Left colon (tissue), 2 donors: ENCODE measurements at regions not wholly inside any gene's neighbourhood (a gene's known extent, or its start where the extent isn't known, plus 50 kb on each side); places are given as distances from the start of the nearest gene placed in this dataset.

ENCODE experiments used
- ATAC-seq: fragments of 200-7000 bp; cut with Tn5 transposase; one replicate; pipeline ENCODE4 v1.9.1; 2020; ENCODE audit warnings: mild to moderate bottlenecking, moderate library complexity
- DNase-seq, 2 donors: peaks; one replicate each; pipeline ENCODE4 v3.0.0-alpha.2; 2020
- intact Hi-C, 2 donors: fragments of 100-400 bp; cut with DNase I in 1 of 2; cut with micrococcal nuclease in 1 of 2; formaldehyde crosslinking; loops; one replicate each; pipeline versions ENCODE4 v1.11.2 to v1.14.0; 2022; cut with DNase I, micrococcal nuclease
- donor health status: DM: no; HTN: no; CAD: no.
- donor health status: DM: yes; HTN: yes; CAD: no.

DNA sequence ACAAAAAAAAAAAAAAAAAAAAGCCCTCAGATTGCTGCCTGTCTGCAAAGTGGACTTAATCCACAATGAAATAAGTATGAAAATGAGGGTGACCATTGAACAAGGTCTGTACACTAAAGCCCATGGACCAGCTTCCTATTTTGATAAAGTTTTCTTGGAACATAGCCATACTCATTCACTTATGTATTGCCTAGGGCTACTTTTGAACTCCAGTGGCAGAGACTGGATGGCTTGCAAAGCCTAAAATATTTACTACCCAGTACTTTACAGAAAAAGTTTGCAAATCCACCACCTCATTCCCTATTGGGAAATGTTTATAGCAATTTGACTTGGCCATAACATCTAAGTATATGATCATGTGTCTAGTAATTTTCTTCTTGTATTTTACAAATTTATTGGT lies 481.7 kb downstream of the NAF1 start:
- DNase-seq: no peak
- ATAC-seq: no peak
- intact Hi-C loops: no loop called here

DNA sequence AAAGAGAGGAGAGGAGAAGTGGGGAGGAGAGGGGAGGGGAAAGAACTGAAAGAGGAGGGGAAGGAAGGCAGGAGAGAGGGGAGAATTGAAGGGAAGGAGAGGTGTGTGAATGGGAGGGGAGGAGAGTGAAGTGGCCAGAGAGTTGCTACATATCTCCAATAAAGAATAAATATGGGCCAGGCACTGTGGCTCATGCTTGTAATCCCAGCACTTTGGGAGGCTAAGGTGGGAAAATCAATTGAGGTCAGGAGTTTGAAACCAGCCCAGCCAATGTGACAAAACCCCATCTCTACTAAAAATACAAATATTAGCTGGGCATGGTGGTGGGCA lies 482.4 kb downstream of the NAF1 start:
- DNase-seq (no peak), ATAC-seq (peak; percentile 56)
- intact Hi-C loops: no loop called here

DNA sequence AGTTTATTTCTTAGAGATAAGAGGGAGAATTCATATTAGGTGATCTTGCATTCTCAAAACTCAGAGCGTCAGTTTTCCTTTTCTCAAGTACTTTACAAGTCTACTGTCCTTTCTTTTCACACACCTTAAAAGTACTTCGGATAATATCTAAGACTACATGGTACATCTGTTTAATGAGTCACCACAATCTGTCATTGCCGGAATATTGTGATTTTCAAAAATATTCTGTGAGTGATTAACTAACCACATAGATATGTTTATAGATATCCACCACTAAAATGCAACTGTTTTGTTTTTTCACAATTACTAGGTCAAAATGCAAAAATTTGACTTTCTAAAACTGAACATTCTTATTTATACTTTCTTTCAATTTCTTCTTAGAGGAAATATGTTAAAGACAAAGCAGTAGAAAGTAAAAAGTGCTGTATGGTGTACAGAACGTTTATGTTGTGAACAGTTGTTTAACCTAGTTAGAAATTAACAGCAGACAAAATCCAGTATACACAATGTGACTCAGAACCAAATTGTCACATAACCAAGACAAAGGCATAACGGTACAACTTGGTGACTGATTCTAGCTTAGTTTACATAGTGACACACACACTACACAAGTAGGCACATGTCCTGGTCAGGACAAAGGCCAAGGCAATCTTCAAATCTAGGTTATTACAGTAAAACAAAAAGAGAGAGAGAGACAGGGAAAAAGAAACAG lies 482.9 kb downstream of the NAF1 start:
- DNase-seq (peak in 1 of 2 donors; percentile 30), ATAC-seq (peak; percentile 99)
- intact Hi-C loops: no loop called here

DNA sequence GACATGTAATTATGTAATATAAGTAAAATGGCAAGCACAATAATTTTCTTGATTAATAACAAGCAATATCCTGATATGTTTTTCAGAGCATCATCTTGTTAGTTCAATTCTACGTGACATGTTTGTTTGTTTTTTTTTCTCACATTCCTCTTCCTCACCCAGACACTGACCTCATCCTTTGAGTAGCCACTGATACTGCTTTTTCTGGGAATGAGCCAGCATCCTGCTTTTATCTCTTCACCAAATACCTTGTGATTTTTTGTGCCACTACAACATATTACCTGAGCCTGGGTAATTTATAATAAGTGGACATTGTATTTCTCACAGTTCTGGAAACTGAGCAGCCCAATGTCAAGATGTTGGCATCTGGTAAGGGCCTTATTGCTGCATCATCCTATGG lies 484.0 kb downstream of the NAF1 start:
- DNase-seq (no peak), ATAC-seq (no peak)
- intact Hi-C loops: no loop called here

DNA sequence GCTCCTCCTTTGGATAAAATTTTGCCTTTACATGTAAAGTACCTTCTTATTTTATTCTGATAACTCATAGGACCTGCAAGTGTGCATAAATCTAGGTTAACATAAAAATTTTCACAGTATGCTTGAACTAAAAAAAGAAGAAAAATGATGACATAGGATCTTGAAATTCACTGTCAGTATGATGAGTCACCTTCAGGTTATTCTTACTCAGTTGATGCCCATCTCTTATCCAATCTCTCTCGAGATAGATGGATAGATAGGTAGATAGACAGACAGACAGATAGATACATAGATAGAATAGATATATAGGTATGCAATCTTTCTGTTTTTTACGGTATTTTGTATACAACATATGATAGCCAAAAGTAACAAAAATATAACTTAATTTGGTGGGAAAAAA lies 485.5 kb downstream of the NAF1 start:
- ATAC-seq (no peak), DNase-seq (no peak)
- intact Hi-C loops: no loop called here

DNA sequence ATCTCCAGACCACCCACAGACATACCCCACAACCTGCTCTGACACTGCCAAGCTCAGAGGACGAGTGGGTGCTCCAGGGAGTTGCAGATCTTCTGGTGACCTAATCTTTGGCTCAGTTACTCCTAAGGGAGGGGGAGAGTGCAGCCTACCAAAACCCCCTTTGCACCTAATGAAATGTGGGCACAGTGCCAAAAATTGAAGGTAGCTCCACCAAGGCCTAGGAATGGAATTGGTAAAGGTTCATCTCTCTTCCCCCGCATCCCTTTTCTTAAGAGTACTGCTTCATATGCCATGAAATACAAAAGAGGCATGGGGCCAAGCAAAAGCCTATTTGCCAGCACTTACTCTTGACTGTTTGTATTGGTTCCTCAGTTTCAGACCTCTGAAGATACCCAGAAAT lies 491.0 kb downstream of the NAF1 start:
- no peak for ATAC-seq
- DNase-seq: no peak
- intact Hi-C loops: no loop called here

DNA sequence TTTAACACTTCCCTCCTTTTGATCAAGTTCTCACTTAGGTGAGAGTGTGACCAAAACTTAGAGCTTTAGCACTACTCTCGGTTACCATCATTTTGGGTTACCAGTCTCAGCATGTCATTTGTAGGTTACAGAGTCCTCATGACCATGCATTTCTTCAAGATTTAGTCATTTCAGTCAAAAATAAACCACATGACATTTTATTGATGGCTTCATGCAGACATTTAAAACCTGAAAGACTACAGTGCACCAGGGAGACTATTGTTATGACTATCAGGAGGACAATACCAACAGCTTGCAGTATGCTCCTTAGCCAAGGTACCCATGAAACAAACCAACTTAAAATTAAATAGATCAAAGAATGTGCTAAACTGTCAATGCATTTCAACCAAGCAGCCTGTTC lies 498.1 kb upstream of the FSTL5 start:
- intact Hi-C loops: no loop called here
- ATAC-seq (no peak), DNase-seq (no peak)

DNA sequence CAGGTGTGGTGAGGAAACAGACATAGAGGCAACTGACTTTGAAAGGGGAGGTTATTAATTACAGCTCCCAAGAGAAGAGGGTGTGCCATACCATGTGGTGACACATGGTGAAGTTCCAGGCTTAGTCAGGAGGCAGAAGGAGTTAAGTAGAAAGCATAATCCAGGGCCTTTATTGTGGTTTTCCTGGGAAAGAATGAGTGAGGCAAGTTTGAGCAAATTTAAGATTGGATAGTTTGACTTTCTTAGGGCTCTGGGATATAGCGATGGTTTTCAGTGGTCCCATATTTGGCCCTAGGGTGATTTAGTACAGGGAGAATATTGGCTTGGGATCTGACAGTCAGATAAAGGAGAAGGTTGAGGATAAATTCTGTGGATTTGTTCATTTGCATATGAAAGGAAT lies 495.9 kb upstream of the FSTL5 start:
- no peak for ATAC-seq
- no peak for DNase-seq
- intact Hi-C loops: no loop called here

DNA sequence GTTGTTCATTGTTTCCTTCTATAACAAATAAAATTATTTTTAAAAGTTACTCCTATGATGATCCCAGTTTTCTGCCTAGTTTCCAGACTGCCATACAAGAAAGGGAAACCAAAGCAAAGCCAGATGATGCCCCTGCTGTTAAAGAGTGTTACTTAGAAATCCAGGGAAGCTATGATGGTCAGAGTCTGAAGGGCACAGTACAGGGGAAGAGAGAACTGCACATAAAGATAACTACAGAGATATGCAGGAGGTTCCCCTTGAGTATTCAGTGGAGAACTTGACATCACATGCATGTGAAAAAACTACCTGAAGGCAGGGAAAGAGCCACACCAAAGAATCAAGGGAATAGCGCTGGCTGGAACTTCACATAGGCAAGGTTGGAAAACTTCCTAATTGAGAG lies 494.2 kb upstream of the FSTL5 start:
- no peak for DNase-seq
- ATAC-seq: no peak
- intact Hi-C loops: no loop called here

DNA sequence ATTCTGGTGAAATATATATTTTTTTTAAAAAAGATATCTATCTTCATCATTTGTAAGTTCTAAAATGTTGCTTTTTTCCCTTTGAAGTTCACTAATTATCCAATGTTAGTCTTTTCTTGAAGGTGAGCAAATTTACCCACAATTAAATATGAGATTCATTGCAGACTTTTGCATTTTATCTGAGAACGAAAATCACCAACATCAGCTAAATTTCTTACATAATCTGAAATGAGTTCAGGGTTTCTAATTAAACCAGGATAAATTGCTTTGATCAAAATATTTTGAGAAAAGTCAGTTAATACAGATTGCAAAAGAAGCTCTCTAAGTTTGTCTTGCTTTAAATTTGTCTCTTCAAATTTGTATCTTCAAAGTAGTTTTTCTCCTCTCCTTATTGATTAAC lies 486.4 kb upstream of the FSTL5 start:
- intact Hi-C loops: no loop called here
- ATAC-seq (no peak), DNase-seq (no peak)

DNA sequence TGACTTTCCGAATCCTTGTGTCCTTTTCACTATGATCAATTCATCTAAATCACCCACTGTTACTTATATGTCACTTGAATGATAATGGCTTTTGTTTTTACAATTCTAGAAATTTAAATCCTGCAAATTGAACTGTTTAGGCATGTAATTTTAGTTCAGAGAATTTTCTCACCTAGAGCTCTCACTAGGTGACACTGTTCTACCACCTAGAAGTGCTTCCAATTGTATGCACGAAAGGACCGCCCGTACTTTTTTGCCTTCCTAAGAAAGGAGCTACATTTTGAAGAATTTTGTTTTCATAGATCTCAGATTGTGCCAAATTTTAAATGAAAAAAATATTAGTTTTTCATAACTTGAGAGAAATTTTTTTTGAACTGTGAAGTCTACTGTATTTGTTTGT lies 481.6 kb upstream of the FSTL5 start:
- no peak for ATAC-seq
- intact Hi-C loops: no loop called here
- DNase-seq: no peak

DNA sequence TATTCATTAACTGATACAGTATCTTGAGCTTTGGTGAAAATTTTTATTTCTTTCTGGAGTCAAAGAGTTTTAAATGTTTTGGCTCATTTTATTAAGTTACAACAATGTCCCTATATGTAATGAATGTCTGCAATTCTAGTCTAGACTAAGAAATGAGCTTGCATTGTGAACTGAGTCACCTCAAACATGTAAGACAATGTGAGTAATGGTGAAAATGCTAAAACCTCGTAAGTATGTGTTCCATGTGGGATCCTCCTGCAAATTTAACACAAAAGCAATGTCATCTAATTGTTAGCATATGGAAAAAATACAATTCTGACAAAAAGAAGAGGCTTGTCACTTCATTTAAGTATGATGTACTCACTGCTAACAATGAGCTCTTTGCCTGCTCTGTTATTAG lies 480.5 kb upstream of the FSTL5 start:
- DNase-seq (no peak), ATAC-seq (no peak)
- intact Hi-C loops: no loop called here

DNA sequence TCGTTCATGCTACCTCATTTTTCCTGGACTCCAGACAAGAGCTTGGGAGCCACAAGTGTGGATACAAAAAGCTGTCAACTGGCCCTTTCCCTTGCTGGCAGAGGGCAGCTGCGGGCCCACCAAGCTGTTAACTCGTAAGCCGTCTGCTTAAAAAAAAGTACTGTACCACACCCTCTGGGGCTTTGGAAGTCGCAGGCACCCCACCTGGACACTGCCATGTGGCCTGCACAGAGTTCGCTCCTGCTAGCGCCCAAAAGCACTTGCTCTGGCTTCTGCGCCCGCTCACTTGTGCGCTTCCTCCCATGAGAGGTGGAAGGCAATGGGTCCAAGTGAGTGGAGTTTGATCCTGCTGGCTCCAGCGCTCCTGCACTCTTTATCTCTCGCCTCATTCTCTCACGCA lies 476.4 kb upstream of the FSTL5 start:
- DNase-seq: no peak
- intact Hi-C loops: no loop called here
- no peak for ATAC-seq

DNA sequence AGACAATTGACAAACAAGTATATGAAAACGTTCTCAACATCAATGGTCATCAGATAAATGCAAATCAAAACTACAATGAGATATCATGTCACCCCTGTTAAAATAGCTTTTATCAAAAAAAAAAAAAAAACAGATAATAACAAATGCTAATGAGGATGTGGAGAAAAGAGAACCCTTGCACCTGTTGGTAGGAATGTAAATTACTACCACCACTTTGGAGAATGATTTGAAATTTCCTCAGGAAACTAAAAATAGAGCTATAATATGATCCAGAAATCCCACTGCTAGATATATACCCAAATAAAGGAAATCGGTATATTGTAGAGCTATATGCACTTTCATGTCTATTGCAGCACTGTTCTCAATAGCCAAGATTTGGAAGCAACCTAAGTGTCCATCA lies 470.6 kb upstream of the FSTL5 start:
- intact Hi-C loops: no loop called here
- DNase-seq (no peak), ATAC-seq (no peak)

DNA sequence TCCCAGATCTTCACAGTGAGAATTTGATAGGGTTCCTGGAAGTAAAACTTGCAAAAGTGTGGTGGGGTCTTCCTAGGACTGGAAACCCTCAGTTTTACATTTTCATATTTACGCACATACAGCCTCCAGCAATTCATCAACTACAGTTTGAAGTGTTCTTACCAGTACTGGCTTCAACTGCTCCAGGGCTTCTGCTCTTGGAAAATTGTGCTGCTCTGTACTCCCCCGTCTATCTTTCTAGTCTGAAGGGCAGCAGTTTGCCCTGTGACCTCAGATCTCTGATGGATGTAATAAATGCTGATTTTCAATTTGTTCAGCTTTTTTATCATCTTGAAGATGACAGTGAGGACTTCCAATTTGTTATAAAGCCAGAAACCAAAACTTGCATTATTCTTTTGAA lies 458.9 kb upstream of the FSTL5 start:
- ATAC-seq (no peak), DNase-seq (no peak)
- intact Hi-C loops: no loop called here

DNA sequence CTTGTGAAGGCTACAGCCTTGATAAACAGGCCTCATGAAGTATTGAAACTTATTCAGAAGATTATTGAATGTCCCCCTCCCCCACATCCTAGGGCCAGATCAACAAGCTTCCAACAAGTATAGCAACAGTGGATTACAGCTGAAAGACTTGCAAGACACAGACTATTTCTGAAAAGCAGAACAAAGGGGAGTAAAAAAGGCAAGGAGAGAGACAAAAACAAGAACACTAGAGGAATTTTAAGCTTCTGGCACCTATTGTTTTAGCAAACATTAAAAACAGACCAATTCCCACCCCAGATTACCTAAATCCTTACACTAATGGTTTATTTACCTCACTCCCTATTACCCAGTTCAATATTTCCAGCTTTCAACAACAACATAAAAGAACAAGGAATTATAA lies 446.3 kb upstream of the FSTL5 start:
- intact Hi-C loops: no loop called here
- ATAC-seq (no peak), DNase-seq (no peak)

DNA sequence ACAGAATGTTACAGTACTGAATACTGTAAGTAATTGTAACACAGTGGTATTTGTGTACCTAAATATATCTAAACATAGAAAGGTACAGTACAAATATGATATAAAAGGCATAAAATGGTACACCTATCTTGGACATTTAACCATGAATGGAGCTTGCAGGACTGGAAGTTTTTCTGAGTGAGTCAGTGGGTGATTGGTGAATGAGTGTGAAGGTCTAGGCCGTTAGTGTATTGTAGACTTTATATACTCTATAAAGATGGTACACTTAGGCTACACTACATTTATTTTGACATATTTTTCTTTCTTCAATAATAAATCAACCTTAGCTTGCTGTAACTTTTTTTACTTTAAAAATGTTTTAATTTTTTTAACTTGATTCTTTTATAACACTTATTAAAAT lies 422.5 kb upstream of the FSTL5 start:
- DNase-seq: no peak
- intact Hi-C loops: no loop called here
- no peak for ATAC-seq

DNA sequence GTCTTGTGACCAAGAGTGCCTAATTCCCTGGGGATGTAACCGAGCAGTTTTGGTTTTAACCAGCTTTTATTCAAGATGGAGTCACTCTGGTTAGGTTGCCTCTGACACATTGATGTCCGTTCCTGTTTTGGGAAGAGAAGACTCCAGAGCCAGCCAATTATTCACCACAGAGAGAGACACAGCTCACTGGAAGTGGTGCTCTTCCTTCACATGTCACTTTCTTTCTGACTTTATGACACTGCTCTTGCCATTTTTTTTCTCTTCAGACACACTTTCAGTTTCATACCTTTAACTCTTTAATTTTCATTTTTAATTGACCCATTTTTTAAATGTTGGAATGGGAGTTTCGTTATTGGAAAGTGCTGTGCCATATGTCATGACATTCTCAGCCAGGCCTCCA lies 418.4 kb upstream of the FSTL5 start:
- ATAC-seq (no peak), DNase-seq (no peak)
- intact Hi-C loops: no loop called here

DNA sequence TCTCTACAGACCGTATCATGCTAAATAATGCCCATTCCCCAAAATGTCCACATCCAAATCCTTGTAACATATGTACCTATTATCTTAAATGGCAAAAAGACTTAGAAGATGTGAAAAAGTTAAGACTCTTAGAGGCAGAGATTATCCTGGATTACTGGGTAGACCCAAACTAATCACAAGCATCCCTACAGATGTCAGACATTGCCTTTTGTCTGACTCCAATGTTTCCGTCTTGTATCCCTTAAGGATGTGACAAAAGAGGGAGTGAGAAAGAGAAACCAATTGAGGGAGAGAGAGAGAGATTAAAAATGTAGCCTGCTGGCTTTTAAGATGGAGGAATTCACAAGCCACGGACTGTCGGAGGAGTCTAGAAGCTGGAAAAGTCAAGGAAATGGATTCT lies 401.9 kb upstream of the FSTL5 start:
- no peak for DNase-seq
- no peak for ATAC-seq
- intact Hi-C loops: no loop called here

DNA sequence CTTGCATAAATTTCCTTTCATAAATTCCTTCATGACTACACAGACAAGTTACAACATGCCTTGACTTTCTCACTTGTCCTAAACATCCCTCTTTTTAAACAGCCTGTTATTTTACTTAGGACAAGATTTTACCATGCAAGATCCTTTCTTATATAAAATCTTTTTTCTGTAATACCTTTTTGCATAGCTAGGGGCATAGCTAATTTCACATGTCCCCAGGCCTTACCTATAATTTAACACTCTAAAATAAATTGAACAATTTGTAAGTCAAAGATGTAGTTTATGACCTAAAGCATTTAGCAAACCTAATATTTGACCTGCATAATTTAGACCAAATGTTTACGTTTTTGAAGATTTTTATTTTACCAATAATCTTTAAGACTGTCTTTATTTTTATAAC lies 396.3 kb upstream of the FSTL5 start:
- intact Hi-C loops: no loop called here
- ATAC-seq (no peak), DNase-seq (no peak)

DNA sequence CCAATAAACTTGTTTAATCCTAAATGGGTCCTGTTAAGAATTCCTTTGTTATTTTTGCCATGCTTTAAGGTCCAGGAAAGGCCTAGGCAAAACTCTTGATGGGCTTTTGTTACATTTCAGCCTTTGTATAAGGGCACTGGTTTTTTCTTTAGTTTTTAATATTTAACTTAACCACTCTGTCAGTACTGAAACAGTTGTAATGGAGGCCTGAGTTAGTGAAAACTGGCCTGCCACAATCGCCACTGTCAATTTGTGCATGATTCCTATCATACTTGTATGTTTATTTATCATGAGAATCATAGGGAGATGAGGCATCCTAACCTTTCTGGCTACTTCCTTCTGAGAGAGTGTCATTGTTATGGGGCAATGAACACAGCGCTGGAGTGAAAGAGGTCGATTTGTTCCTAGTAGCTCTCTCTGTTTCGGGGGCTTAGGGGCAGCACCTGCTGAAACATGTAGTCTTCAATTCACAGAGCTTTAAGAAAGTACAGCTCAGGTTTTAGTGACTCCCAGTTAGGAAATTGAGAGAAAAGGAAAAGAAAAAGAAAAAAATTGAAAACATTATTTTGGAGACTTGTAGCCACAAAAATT lies 393.8 kb upstream of the FSTL5 start:
- ATAC-seq: no peak
- intact Hi-C loops: no loop called here
- DNase-seq: no peak

DNA sequence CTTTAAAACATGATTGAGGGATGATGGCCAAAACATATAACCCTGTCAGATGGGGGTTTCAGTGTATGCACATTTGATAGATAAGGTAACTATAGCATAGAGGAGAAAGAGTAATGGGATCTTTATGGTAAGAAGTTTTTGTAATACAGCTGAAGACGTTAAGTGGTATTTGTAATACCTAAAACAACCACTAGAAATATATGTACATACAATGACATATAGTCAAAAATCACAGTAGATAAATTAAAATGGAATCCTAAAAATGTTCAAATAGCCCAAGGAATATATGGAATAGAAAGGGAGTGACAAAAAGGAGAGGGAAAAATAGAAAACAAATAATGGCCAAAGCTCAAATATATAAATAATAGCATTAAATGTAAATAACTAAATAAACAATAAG lies 371.3 kb upstream of the FSTL5 start:
- ATAC-seq: no peak
- DNase-seq: no peak
- intact Hi-C loops: no loop called here
